PC-9 (cell line): ENCODE measurements at regions not wholly inside any gene's neighbourhood (a gene's known extent, or its start where the extent isn't known, plus 50 kb on each side); places are given as distances from the start of the nearest gene placed in this dataset.

Experiments
- BruUV-seq: library from RNA; stranded (reverse); fragments of 400-500 nt; replicated peaks from 2 replicates; lab custom pipeline; 2021; lab: Mats Ljungman, UMichigan
- CTCF ChIA-PET: fragments of 300-600 bp; sonication (Branson Sonifier 250); formaldehyde crosslinking; loops from one replicate; lab custom pipeline; 2022; ENCODE audit warnings: antibody characterized with exemption; lab: Charles Lee
- POLR2A ChIA-PET: fragments of 300-600 bp; sonication (Branson Sonifier 250); formaldehyde crosslinking; loops from one replicate; lab custom pipeline; 2022; ENCODE audit warnings: antibody characterized with exemption; ENCODE audit not compliant: unreplicated experiment; lab: Charles Lee
- DNase-seq, 2 experiments: peaks; one replicate each; pipeline versions ENCODE4 v3.0.0 to v3.0.0-alpha.2; 2015 to 2022; ENCODE audit warnings: mixed read lengths in 1 of 2
- H2AFZ ChIP-seq: fragments of 200-600 bp; sonication (generic); 2 replicates; pipeline ENCODE4 v1.8.1; 2017; ENCODE audit warnings: antibody characterized with exemption
- H3F3A ChIP-seq: fragments of 200-600 bp; sonication (generic); 2 replicates; pipeline ENCODE4 v1.8.1; 2017; ENCODE audit warnings: antibody characterized with exemption, mild to moderate bottlenecking, low read depth; ENCODE audit not compliant: insufficient read depth
- H3K27ac ChIP-seq: fragments of 200-600 bp; sonication (generic); 2 replicates; pipeline ENCODE4 v1.6.1; 2016; ENCODE audit warnings: mixed run types
- H3K27me3 ChIP-seq: fragments of 200-600 bp; sonication (generic); 2 replicates; pipeline ENCODE4 v1.6.1; 2016; ENCODE audit warnings: low read depth, mixed run types; ENCODE audit not compliant: insufficient read depth
- H3K36me3 ChIP-seq: fragments of 200-600 bp; sonication (generic); 2 replicates; pipeline ENCODE4 v1.6.1; 2016; ENCODE audit warnings: low read depth, mixed run types
- H3K4me1 ChIP-seq: fragments of 200-600 bp; sonication (generic); replicated peaks from 2 replicates; pipeline ENCODE4 v1.6.1; 2016; ENCODE audit warnings: mixed run types; ENCODE audit not compliant: insufficient read depth
- H3K4me2 ChIP-seq: fragments of 200-600 bp; sonication (generic); 2 replicates; pipeline ENCODE4 v1.6.1; 2017; ENCODE audit warnings: mixed run types
- H3K4me3 ChIP-seq: fragments of 200-600 bp; sonication (generic); 2 replicates; pipeline ENCODE4 v1.6.1; 2016; ENCODE audit warnings: mixed run types
- H3K79me2 ChIP-seq: fragments of 200-600 bp; sonication (generic); 2 replicates; pipeline ENCODE4 v1.6.1; 2017; ENCODE audit warnings: low read depth, mixed run types
- H3K9me2 ChIP-seq: fragments of 200-600 bp; sonication (generic); 2 replicates; pipeline ENCODE4 v1.8.1; 2017; ENCODE audit warnings: mild to moderate bottlenecking; ENCODE audit not compliant: insufficient read depth
- H3K9me3 ChIP-seq: fragments of 200-600 bp; sonication (generic); 2 replicates; pipeline ENCODE4 v1.8.1; 2016; ENCODE audit warnings: low read depth; ENCODE audit not compliant: insufficient read depth
- H4K20me1 ChIP-seq: fragments of 200-600 bp; sonication (generic); 2 replicates; pipeline ENCODE4 v1.8.1; 2017; ENCODE audit not compliant: insufficient read depth
- CTCF ChIP-seq: fragments of 200-600 bp; sonication (generic); conservative IDR thresholded peaks from 2 replicates; pipeline ENCODE4 v1.6.1; 2017; ENCODE audit warnings: mixed run types, antibody characterized with exemption, mild to moderate bottlenecking, moderate library complexity
- EZH2 ChIP-seq: fragments of 200-600 bp; sonication (generic); IDR thresholded peaks from 2 replicates; pipeline ENCODE4 v1.8.0; 2017; ENCODE audit warnings: antibody characterized with exemption, low read depth
- intact Hi-C: fragments of 100-400 bp; cut with micrococcal nuclease; formaldehyde crosslinking; loops from one replicate; pipeline ENCODE4 v1.10.0; 2022; ENCODE audit not compliant: unreplicated experiment

- Histone ChIP-seq H3K79me2 (no peaks in the 10 kb centered on the region), H3K27me3 (no peaks in the 10 kb centered on the region), H3K9me2 (no peaks in the 10 kb centered on the region), H4K20me1 (no peaks in the 10 kb centered on the region), H3K36me3 (no peaks in the 10 kb centered on the region), H3K9me3 (no peaks in the 10 kb centered on the region), H3K27ac (no peak overlapping the region), H3F3A (no peaks in the 10 kb centered on the region), H3K4me2 (no peak overlapping the region), H3K4me3 (no peak overlapping the region), H3K4me1 (no peaks in the 10 kb centered on the region), H2AFZ (peak overlapping the region; percentile 51; the same call in 1 of the 2 replicates)
- intact Hi-C loops: no loop called here
- CTCF ChIA-PET: no interaction called here
- BruUV-seq: no TSS peak
- POLR2A ChIA-PET: interaction anchor here (0.6 kb wide), 1 partner anchor 185 kb away, joined by 3 read pairs; no protein-coding TSS in a partner anchor
- TF ChIP-seq EZH2 (no peak), CTCF (no peak)
- DNase-seq: no peak
Observed at GRCh38 chr3:80767604-80768003, 993.8 kb downstream of the GBE1 start.

- H3K79me2 ChIP-seq: no peaks in the 10 kb centered on the region
- intact Hi-C loops: no loop called here
- no peaks in the 10 kb centered on the region for H4K20me1 ChIP-seq
- H3K27ac ChIP-seq: no peak overlapping the region
- H2AFZ ChIP-seq: no peak overlapping the region
- H3K9me3 ChIP-seq: no peaks in the 10 kb centered on the region; the same call in 1 of the 2 replicates
- no peak overlapping the region for H3K4me3 ChIP-seq
- BruUV-seq: no TSS peak
- H3F3A ChIP-seq: no peaks in the 10 kb centered on the region
- H3K4me2 ChIP-seq: no peak overlapping the region
- no peaks in the 10 kb centered on the region for H3K27me3 ChIP-seq
- no peaks in the 10 kb centered on the region for H3K9me2 ChIP-seq
- TF ChIP-seq CTCF (no peak), EZH2 (no peak)
- H3K4me1 ChIP-seq: no peaks in the 10 kb centered on the region
- DNase-seq: no peak
- ChIA-PET CTCF (no interaction called here), POLR2A (no interaction called here)
- H3K36me3 ChIP-seq: no peaks in the 10 kb centered on the region
Observed at GRCh38 chr3:80754969-80755368, 987.2 kb upstream of the ROBO1 start.

- no peaks in the 10 kb centered on the region for H3K9me2 ChIP-seq
- no peak overlapping the region for H2AFZ ChIP-seq
- H4K20me1 ChIP-seq: no peaks in the 10 kb centered on the region
- no peaks in the 10 kb centered on the region for H3K36me3 ChIP-seq
- DNase-seq: no peak
- no peak overlapping the region for H3K27ac ChIP-seq
- H3K27me3 ChIP-seq: no peaks in the 10 kb centered on the region
- no peak overlapping the region for H3K4me2 ChIP-seq
- CTCF ChIA-PET: no interaction called here
- no peaks in the 10 kb centered on the region for H3K4me1 ChIP-seq
- H3K9me3 ChIP-seq: no peaks in the 10 kb centered on the region; the same call in 1 of the 2 replicates
- intact Hi-C loops: no loop called here
- POLR2A ChIA-PET: no interaction called here
- no peaks in the 10 kb centered on the region for H3F3A ChIP-seq
- no peak overlapping the region for H3K4me3 ChIP-seq
- TF ChIP-seq CTCF (no peak), EZH2 (no peak)
- H3K79me2 ChIP-seq: no peaks in the 10 kb centered on the region
- BruUV-seq: no TSS peak
Observed at GRCh38 chr3:80753021-80753420, 985.2 kb upstream of the ROBO1 start.
